Superior temporal gyrus (tissue), 1 donor: ENCODE measurements at regions not wholly inside any gene's neighbourhood (a gene's known extent, or its start where the extent isn't known, plus 50 kb on each side); places are given as distances from the start of the nearest gene placed in this dataset.

Source experiments
- DNase-seq: peaks from one replicate; pipeline ENCODE4 v3.0.0-alpha.2; 2016; ENCODE audit errors: extremely low spot score

- no peak for DNase-seq
Measured at GRCh38 chr1:189834813-189835212, 642.9 kb downstream of the BRINP3 start.

- no peak for DNase-seq
Measured at GRCh38 chr1:189847613-189848012, 630.1 kb downstream of the BRINP3 start.

GRCh38 chr1:189851806-189852367 is 625.8 kb downstream of the BRINP3 start:
- no peak for DNase-seq

- DNase-seq = no peak
Measured at GRCh38 chr1:189859385-189859977, 618.2 kb downstream of the BRINP3 start.

- DNase-seq = no peak
Measured at GRCh38 chr1:189866606-189867005, 611.1 kb downstream of the BRINP3 start.

GRCh38 chr1:189868021-189868420 is 609.6 kb downstream of the BRINP3 start:
- DNase-seq = no peak

- DNase-seq = no peak
Measured at GRCh38 chr1:189874715-189875435, 602.8 kb downstream of the BRINP3 start.

GRCh38 chr1:189880135-189880534 is 597.5 kb downstream of the BRINP3 start:
- no peak for DNase-seq

GRCh38 chr1:189899686-189900425 is 577.8 kb downstream of the BRINP3 start:
- DNase-seq = no peak

- DNase-seq = no peak
Measured at GRCh38 chr1:189904509-189904908, 573.2 kb downstream of the BRINP3 start.

- DNase-seq = no peak
Measured at GRCh38 chr1:189908113-189908512, 569.6 kb downstream of the BRINP3 start.

GRCh38 chr1:189921613-189922012 is 556.1 kb downstream of the BRINP3 start:
- no peak for DNase-seq

GRCh38 chr1:189927641-189928040 is 550.0 kb downstream of the BRINP3 start:
- DNase-seq = no peak

GRCh38 chr1:189929501-189930099 is 548.1 kb downstream of the BRINP3 start:
- DNase-seq = no peak

- no peak for DNase-seq
Measured at GRCh38 chr1:189936861-189937260, 540.8 kb downstream of the BRINP3 start.

- DNase-seq = no peak
Measured at GRCh38 chr1:189939967-189940366, 537.7 kb downstream of the BRINP3 start.

- no peak for DNase-seq
Measured at GRCh38 chr1:189941922-189942321, 535.7 kb downstream of the BRINP3 start.

GRCh38 chr1:189958756-189959155 is 518.9 kb downstream of the BRINP3 start:
- no peak for DNase-seq

- DNase-seq = no peak
Measured at GRCh38 chr1:189960769-189961168, 516.9 kb downstream of the BRINP3 start.

GRCh38 chr1:189962181-189962580 is 515.5 kb downstream of the BRINP3 start:
- DNase-seq = no peak

GRCh38 chr1:189970331-189971230 is 507.1 kb downstream of the BRINP3 start:
- no peak for DNase-seq
